Ascending aorta (tissue), 2 donors: ENCODE measurements at regions not wholly inside any gene's neighbourhood (a gene's known extent, or its start where the extent isn't known, plus 50 kb on each side); places are given as distances from the start of the nearest gene placed in this dataset.

ENCODE experiments used
- DNase-seq, 2 donors: peaks; one replicate each; pipeline ENCODE4 v3.0.0-alpha.2; 2019; ENCODE audit warnings: low spot score in 2 of 2
- H3K27ac ChIP-seq, 2 donors: fragments of 200-600 bp; sonication (generic); one replicate each; pipeline ENCODE4 v1.5.1; 2016 to 2017; ENCODE audit warnings: mild to moderate bottlenecking in 1 of 2
- H3K27me3 ChIP-seq: fragments of 200-600 bp; sonication (generic); one replicate; pipeline ENCODE4 v1.5.1; 2017
- H3K36me3 ChIP-seq, 2 donors: fragments of 200-600 bp; sonication (generic); one replicate each; pipeline ENCODE4 v1.5.1; 2016
- H3K4me1 ChIP-seq, 2 donors: fragments of 200-600 bp; sonication (generic); one replicate each; pipeline ENCODE4 v1.5.1; 2016 to 2017; ENCODE audit warnings: mild to moderate bottlenecking in 1 of 2
- H3K4me3 ChIP-seq, 2 donors: fragments of 200-600 bp; sonication (generic); one replicate each; pipeline ENCODE4 v1.5.1; 2016 to 2017; ENCODE audit warnings: mild to moderate bottlenecking in 1 of 2
- H3K9me3 ChIP-seq, 2 donors: fragments of 200-600 bp; sonication (generic); one replicate each; pipeline ENCODE4 v1.5.1; 2016
- CTCF ChIP-seq, 3 experiments: fragments of 200-600 bp in 2 of 3; fragments of 450-650 bp in 1 of 3; sonication (generic) in 2 of 3; IDR thresholded peaks; one replicate each; pipeline ENCODE4 v1.5.1; 2016 to 2019; ENCODE audit warnings: antibody characterized with exemption in 3 of 3, mild to moderate bottlenecking in 1 of 3, moderate library complexity in 1 of 3
- intact Hi-C: fragments of 100-400 bp; cut with DNase I; formaldehyde crosslinking; loops from one replicate; pipeline ENCODE4 v1.15.1; 2023

GRCh38 chr15:55007561-55007960 is 189.2 kb downstream of the RSL24D1 start:
- no peak for TF ChIP-seq CTCF (IDR thresholded peaks at IDR 0.05)
- no peak overlapping the region for H3K4me3 ChIP-seq
- no peaks in the 10 kb centered on the region for H3K9me3 ChIP-seq
- no peak overlapping the region for H3K27ac ChIP-seq
- H3K4me1 ChIP-seq = no peaks in the 10 kb centered on the region
- no peaks in the 10 kb centered on the region for H3K36me3 ChIP-seq
- peak; percentile 18 to 66 for DNase-seq
- H3K27me3 ChIP-seq = no peaks in the 10 kb centered on the region
- intact Hi-C loops = no loop called here

- Histone ChIP-seq H3K4me1 (no peaks in the 10 kb centered on the region), H3K27me3 (no peaks in the 10 kb centered on the region), H3K27ac (no peak overlapping the region), H3K36me3 (no peaks in the 10 kb centered on the region), H3K9me3 (no peaks in the 10 kb centered on the region), H3K4me3 (no peak overlapping the region)
- intact Hi-C loops = no loop called here
- no peak for TF ChIP-seq CTCF (IDR thresholded peaks at IDR 0.05)
- DNase-seq = no peak
Observed at GRCh38 chr15:55005679-55006078, 191.1 kb downstream of the RSL24D1 start.

GRCh38 chr15:55003965-55004873 is 192.5 kb downstream of the RSL24D1 start:
- Histone ChIP-seq H3K27me3 (no peaks in the 10 kb centered on the region), H3K4me3 (no peak overlapping the region), H3K27ac (no peak overlapping the region), H3K36me3 (no peaks in the 10 kb centered on the region), H3K9me3 (no peaks in the 10 kb centered on the region), H3K4me1 (no peaks in the 10 kb centered on the region)
- DNase-seq = no peak
- no peak for TF ChIP-seq CTCF (IDR thresholded peaks at IDR 0.05)
- intact Hi-C loops = no loop called here

- Histone ChIP-seq H3K36me3 (no peaks in the 10 kb centered on the region), H3K9me3 (no peaks in the 10 kb centered on the region), H3K4me3 (no peak overlapping the region), H3K4me1 (no peaks in the 10 kb centered on the region), H3K27me3 (no peaks in the 10 kb centered on the region), H3K27ac (no peak overlapping the region)
- DNase-seq = no peak
- no peak for TF ChIP-seq CTCF (IDR thresholded peaks at IDR 0.05)
- intact Hi-C loops = loop anchor here (10.0 kb wide), 1 partner anchor 56 kb away; no protein-coding TSS in a partner anchor
Observed at GRCh38 chr15:54998661-54999060, 198.1 kb downstream of the RSL24D1 start.

GRCh38 chr15:54990793-54991192 is 205.9 kb downstream of the RSL24D1 start:
- no peak overlapping the region for H3K4me3 ChIP-seq
- no peaks in the 10 kb centered on the region for H3K27me3 ChIP-seq
- no peak for DNase-seq
- H3K36me3 ChIP-seq = no peaks in the 10 kb centered on the region
- H3K4me1 ChIP-seq = no peaks in the 10 kb centered on the region
- H3K9me3 ChIP-seq = no peaks in the 10 kb centered on the region
- no peak overlapping the region for H3K27ac ChIP-seq
- intact Hi-C loops = loop anchor here (10.0 kb wide), 1 partner anchor 64 kb away; no protein-coding TSS in a partner anchor
- TF ChIP-seq CTCF (IDR thresholded peaks at IDR 0.05) = no peak
